SK-MEL-5 (cell line): ENCODE measurements at regions not wholly inside any gene's neighbourhood (a gene's known extent, or its start where the extent isn't known, plus 50 kb on each side); places are given as distances from the start of the nearest gene placed in this dataset.
A peak's percentile ranks its signal among the peaks of the same experiment; 100 is the strongest.
"Not testable (repeated sequence)": the region's sequence is repeated elsewhere in the genome, so short reads cannot be mapped to it uniquely, and the experiment has no call there.

Experiments
- DNase-seq: peaks from one replicate; pipeline ENCODE4 v3.0.0-alpha.2; 2016; ENCODE audit warnings: low read depth, low spot score
- in situ Hi-C: cut with HindIII; loops from 2 replicates; pipeline ENCODE4 v1.10.0; 2016; ENCODE audit warnings: low sequenced_read_pairs, high pct_unique_total_duplicates, low pct_unique_long_range_greater_than_20kb

DNA sequence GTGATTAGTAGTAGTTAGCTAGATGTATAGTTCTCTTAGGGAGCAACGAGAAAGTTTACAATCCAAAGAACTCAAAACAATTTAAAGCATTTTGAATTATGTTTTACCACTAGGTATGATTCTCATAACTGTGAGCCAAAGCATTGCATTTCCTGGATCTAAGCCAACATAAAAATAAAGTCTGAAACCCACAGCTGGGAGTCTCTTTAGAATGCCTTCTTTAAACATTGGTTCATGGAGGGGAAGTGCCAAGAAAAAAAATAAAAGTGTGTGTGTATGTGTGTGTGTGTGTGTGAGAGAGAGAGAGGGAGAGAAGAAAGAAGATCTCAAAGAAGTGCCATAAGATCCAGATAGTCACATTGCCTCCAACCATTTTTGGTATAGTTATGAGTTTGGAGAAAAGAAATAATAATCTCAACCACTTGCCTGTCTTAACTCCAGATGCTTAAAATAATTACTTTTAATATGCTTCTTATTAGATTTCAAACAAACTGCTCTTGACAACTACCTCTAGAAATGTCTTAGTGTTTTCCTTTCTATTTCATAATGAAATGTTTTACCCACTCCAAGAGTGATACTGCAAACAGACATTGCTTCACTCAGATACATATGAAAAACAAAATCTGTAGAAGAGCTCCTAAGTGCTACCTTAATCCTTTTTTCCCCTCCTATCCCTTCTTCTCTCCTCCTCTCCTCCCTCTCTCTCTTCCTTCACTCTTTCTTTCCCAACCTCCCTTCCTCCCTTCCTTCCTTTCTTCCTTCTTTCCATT, 554.1 kb downstream of the KCTD12 start:
- in situ Hi-C loops: no loop called here
- no peak for DNase-seq

- in situ Hi-C loops: no loop called here
Observed at GRCh38 chr13:76330761-76331160, 555.4 kb downstream of the KCTD12 start.

DNA sequence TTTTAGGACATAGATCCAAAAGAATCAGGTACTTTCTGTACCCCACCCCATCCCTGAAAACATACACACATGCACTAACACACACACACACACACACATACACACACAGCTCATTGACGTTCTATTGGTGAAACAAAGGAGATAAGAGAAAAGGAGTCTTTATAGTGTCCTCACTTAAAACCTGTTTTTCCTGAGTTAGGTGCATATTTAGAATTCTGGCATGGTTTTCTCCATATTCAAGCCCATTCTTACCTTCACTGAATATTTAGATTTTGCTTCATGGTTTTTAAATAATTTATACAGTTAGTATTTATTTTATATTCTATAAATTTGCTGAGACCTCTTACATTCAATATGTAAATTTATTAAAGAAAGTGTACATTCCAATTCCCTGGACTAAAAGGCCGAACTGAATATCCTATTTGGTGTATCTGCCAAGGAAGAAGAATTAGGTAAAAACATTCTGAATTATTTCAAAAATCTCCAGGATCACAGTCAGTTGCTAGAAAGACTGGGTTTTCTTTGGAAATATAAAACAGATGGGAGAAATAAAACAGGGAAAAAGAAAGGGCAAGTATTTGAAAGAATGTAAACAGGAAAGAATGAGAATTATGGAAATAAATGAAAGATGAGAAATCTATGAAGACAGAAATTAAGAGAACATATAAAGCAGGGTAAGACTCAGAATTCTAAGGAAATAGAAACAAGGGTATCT, 556.2 kb downstream of the KCTD12 start:
- in situ Hi-C loops: no loop called here

More at GRCh38 chr13:76330761-76331160, 555.4 kb downstream of the KCTD12 start:
- DNase-seq: no peak

GRCh38 chr13:76329004-76329403, 557.2 kb downstream of the KCTD12 start:
- in situ Hi-C loops: no loop called here
- no peak for DNase-seq

More for the DNA sequence above, 556.2 kb downstream of the KCTD12 start:
- no peak for DNase-seq

- in situ Hi-C loops: no loop called here
- no peak for DNase-seq
Observed at GRCh38 chr13:76326343-76326742, 559.9 kb downstream of the KCTD12 start.

DNA sequence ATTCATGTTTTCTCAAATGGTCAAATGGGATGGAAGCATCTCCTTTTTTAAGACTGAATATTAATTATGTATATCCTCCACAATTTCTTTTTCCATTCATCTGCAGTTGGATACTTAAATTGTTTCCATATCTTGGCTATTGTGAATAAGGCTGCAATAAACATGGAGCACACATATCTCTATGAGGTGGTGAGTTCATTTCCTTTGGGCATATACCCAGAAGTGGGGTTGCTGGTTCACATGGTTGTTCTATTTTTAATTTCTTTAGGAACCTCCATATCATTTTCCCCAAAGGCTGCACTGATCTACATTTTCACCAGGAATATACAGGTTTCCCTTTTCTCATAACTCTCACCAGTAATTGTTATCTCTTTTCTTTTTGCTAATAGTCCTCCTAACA, 566.3 kb downstream of the KCTD12 start:
- no peak for DNase-seq
- in situ Hi-C loops: no loop called here

- DNase-seq: no peak
- in situ Hi-C loops: no loop called here
Observed at GRCh38 chr13:76316998-76317527, 569.1 kb downstream of the KCTD12 start.

- in situ Hi-C loops: no loop called here
- DNase-seq: peak; percentile 4
Observed at GRCh38 chr13:76314495-76314894, 571.7 kb downstream of the KCTD12 start.

- in situ Hi-C loops: no loop called here
- DNase-seq: no peak
Observed at GRCh38 chr13:76307142-76307541, 579.1 kb downstream of the KCTD12 start.

GRCh38 chr13:76300688-76301087, 585.5 kb downstream of the KCTD12 start:
- DNase-seq: no peak
- in situ Hi-C loops: no loop called here

- in situ Hi-C loops: no loop called here
- no peak for DNase-seq
Observed at GRCh38 chr13:76297331-76297730, 588.9 kb downstream of the KCTD12 start.

DNA sequence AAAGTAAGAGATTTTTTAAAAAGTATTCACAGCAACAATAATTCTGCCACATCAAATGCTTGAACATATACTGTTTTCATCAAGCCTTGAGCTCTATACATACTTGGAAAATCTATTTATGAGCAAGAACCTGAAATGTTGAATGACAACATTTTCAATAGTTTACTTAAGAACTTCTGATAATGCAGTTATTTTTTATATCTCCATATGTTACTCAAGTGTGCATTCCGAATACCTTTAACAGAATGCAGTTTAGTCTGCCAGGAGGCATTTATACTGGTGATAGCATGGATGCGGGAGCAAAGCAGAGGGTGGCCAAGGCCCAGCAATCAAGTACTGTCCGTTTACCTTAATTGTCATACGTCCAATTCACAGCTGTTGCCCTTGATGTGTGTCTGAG, 589.5 kb downstream of the KCTD12 start:
- DNase-seq: no peak
- in situ Hi-C loops: no loop called here

DNA sequence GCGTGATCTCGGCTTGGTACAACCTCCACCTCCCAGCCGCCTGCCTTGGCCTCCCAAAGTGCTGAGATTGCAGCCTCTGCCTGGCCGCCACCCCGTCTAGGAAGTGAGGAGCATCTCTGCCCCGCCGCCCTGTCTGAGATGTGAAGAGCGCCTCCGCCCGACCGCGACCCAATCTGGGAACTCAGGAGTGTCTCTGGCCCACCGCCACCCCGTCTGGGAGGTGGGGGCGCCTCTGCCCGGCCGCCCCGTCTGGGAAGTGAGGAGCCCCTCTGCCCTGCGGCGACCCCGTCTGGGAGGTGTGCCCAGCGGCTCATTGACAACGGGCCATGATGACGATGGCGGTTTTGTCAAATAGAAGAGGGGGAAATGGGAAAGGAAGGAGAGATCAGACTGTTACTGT, 591.2 kb downstream of the KCTD12 start:
- in situ Hi-C loops, DNase-seq: not testable (repeated sequence)

DNA sequence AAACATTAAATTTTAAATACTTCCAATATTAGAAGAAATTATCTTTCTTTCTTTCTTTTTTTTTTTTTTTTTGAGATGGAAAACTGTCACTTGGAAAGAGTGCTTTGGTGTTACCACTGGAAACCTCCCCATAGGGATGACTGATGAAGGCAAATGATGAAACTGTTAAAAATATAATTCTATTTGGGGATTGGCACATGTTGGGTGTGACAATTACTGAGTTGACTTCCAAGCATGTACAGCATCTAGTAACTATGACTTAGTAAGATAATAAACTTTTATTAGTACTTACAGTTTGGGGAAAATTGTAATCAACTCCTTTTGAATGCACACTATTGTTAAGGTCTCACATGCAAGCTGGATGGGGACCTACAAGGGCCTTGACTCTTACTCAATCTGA, 592.5 kb downstream of the KCTD12 start:
- no peak for DNase-seq
- in situ Hi-C loops: no loop called here

DNA sequence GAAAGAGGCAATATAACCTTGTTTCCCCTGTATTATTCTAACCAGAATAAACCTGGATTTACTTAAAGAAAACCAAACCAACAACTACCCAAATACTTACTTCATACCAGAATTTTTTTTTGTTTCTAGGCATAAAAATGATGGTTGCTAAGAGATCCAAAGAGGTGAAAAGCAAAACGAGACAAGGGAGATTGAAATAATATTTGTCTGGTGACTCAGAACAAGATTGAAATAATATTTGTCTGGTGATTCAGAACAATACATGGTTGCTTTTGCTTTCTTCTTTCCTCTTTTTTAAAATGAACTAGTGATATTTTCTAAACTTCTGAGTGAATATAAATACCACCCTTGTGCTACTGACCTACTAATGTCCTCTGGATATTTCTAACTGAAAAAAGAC, 592.9 kb downstream of the KCTD12 start:
- DNase-seq: no peak
- in situ Hi-C loops: no loop called here

DNA sequence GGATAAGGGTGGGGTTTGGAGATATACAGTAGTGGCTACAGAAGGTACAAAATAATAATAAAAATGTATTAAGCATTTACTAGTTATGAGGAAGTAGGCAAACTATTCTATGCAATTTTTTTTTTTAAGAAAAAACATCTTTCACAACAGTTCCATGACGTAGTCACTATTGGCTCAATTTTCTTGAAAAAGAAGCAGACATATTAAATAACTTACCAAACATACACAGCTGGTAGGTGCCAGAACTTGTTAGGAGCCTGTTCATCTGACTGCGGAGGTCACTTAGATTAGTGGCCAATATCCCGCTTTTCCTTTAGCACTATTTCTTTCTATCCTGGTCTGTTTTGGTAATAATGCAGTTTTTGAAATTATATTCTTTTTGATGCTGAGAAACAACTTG, 593.5 kb downstream of the KCTD12 start:
- in situ Hi-C loops: no loop called here
- DNase-seq: no peak

DNA sequence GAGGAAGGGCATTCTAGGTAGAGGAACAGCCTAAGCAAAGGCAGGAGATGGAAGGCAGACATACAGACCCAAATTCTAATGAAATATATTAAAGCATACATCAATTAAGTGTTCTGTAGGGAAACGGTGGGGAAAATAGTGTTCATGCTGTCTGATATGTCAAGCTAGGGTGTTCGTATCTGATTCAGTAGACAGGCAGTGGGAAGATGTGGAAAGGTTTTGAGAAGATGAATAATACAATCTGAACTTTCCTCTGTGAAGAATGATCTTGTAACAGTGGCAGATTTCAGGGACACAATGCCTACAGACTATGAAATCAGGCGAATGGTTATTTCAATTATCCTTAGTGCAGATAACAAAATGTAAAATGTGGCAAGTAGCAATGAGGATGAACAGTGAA, 594.2 kb downstream of the KCTD12 start:
- no peak for DNase-seq
- in situ Hi-C loops: no loop called here

DNA sequence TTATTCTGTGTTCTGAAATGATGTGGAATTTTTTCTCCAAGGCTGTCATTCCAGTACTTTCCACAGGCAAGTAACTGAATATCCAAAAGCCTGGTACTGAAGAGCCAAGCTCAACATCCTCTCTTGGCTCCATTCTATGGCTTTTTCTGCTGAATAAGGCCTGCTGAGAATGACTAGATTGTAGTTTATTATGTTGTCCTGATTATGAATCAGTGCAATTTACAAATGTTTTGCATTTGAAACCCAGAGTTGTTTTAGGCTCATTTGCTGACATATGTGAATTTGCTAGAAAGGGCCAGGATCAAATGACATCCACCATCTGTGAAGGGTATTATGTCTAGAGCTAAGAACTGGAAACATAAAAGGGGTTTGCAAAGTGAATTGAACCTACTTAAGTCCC, 596.6 kb downstream of the KCTD12 start:
- in situ Hi-C loops: no loop called here
- DNase-seq: no peak

DNA sequence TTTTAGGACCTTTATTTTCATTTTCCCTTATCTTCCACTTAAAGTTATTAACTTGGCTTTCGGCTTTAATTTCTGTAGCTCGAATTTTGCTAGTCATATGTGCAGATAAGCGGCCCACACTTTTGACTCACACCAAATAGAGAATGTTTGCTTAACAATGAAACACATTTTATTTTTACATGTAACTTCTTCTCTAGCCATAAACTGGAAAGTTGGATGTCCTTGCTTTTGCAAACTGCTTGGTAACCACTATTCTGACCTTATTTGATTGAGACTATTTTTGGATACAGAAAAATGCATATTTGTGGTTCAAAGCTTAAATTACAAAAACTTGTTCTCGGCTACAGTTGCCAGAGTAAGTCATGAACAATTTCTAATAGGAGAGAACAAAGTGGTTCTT, 600.0 kb downstream of the KCTD12 start:
- in situ Hi-C loops: no loop called here

More for the DNA sequence above, 600.0 kb downstream of the KCTD12 start:
- no peak for DNase-seq
